WTC11 (cell line): ENCODE measurements at regions not wholly inside any gene's neighbourhood (a gene's known extent, or its start where the extent isn't known, plus 50 kb on each side); places are given as distances from the start of the nearest gene placed in this dataset.

Experiments used
- ATAC-seq: fragments of 200-7000 bp; cut with Tn5 transposase; 2 replicates; pipeline ENCODE4 v1.10.0; 2021; ENCODE audit warnings: mild to moderate bottlenecking, moderate library complexity
- CTCF ChIA-PET: fragments of 300-600 bp; sonication (Branson Sonifier 250); formaldehyde crosslinking; loops from one replicate; lab custom pipeline; 2021; ENCODE audit warnings: antibody characterized with exemption; lab: Charles Lee
- POLR2A ChIA-PET: fragments of 350-600 bp; sonication (Branson Sonifier 250); formaldehyde crosslinking; loops from one replicate; lab custom pipeline; 2021; ENCODE audit warnings: antibody characterized with exemption; lab: Charles Lee
- DNase-seq: peaks from one replicate; pipeline ENCODE4 v3.0.0; 2021; ENCODE audit warnings: low spot score
- H3K27ac Mint-ChIP-seq: 2 replicates; pipeline ENCODE4 v1.8.0; 2021; ENCODE audit warnings: mixed read lengths
- H3K27me3 Mint-ChIP-seq: 2 replicates; pipeline ENCODE4 v1.8.0; 2021; ENCODE audit warnings: low read depth, mild to moderate bottlenecking, moderate library complexity, mixed read lengths
- H3K36me3 Mint-ChIP-seq: 2 replicates; pipeline ENCODE4 v1.8.0; 2021; ENCODE audit warnings: mixed read lengths
- H3K4me1 Mint-ChIP-seq: 2 replicates; pipeline ENCODE4 v1.8.0; 2022; ENCODE audit warnings: mixed read lengths
- H3K4me3 Mint-ChIP-seq: 2 replicates; pipeline ENCODE4 v1.8.0; 2021; ENCODE audit warnings: mild to moderate bottlenecking, moderate library complexity, mixed read lengths
- H3K9me3 Mint-ChIP-seq: 2 replicates; pipeline ENCODE4 v1.8.0; 2021; ENCODE audit warnings: mixed read lengths
- ARID4B ChIP-seq: sonication (generic); formaldehyde crosslinking; IDR thresholded peaks from 2 replicates; pipeline ENCODE4 v1.8.0; 2023; ENCODE audit warnings: missing genetic modification reagents, mild to moderate bottlenecking, borderline replicate concordance
- EMX1 ChIP-seq: fragments of 250-450 bp; sonication (Bioruptor Pico); IDR thresholded peaks from 2 replicates; pipeline ENCODE4 v1.8.0; 2021; ENCODE audit warnings: mild to moderate bottlenecking
- FOXJ3 ChIP-seq: sonication (generic); formaldehyde crosslinking; IDR thresholded peaks from 2 replicates; pipeline ENCODE4 v1.9.0; 2021; ENCODE audit warnings: missing genetic modification reagents, mild to moderate bottlenecking, borderline replicate concordance
- FOXP1 ChIP-seq: sonication (generic); formaldehyde crosslinking; IDR thresholded peaks from 2 replicates; pipeline ENCODE4 v1.8.0; 2022; ENCODE audit warnings: missing genetic modification reagents, mild to moderate bottlenecking, moderate library complexity, borderline replicate concordance
- GTF2I ChIP-seq: fragments of 250-450 bp; sonication (Bioruptor Pico); conservative IDR thresholded peaks from 2 replicates; pipeline ENCODE4 v1.4.0; 2021; ENCODE audit warnings: mild to moderate bottlenecking
- MLX ChIP-seq: sonication (generic); formaldehyde crosslinking; IDR thresholded peaks from 2 replicates; pipeline ENCODE4 v1.8.1; 2023; ENCODE audit warnings: mild to moderate bottlenecking, missing genetic modification reagents, moderate library complexity
- NFATC4 ChIP-seq: fragments of 250-450 bp; sonication (Bioruptor Pico); IDR thresholded peaks from 2 replicates; pipeline ENCODE4 v1.9.0; 2021; ENCODE audit warnings: mild to moderate bottlenecking
- NFYB ChIP-seq: sonication (generic); formaldehyde crosslinking; conservative IDR thresholded peaks from 2 replicates; pipeline ENCODE4 v1.8.0; 2022; ENCODE audit warnings: low read depth, missing genetic modification reagents
- NR2C2 ChIP-seq: sonication (generic); formaldehyde crosslinking; IDR thresholded peaks from 2 replicates; pipeline ENCODE4 v1.8.0; 2022; ENCODE audit warnings: mild to moderate bottlenecking, missing genetic modification reagents
- NR3C1 ChIP-seq: sonication (generic); formaldehyde crosslinking; conservative IDR thresholded peaks from 2 replicates; pipeline ENCODE4 v1.8.1; 2023; ENCODE audit warnings: low read depth, mild to moderate bottlenecking, missing genetic modification reagents
- SOX15 ChIP-seq: fragments of 250-450 bp; sonication (Bioruptor Pico); IDR thresholded peaks from 2 replicates; pipeline ENCODE4 v1.9.0; 2021; ENCODE audit warnings: mild to moderate bottlenecking
- TEAD4 ChIP-seq: sonication (generic); formaldehyde crosslinking; IDR thresholded peaks from 2 replicates; pipeline ENCODE4 v1.8.0; 2022; ENCODE audit warnings: mild to moderate bottlenecking, missing genetic modification reagents
- ZNF281 ChIP-seq: sonication (generic); formaldehyde crosslinking; IDR thresholded peaks from 2 replicates; pipeline ENCODE4 v1.8.0; 2023; ENCODE audit warnings: mild to moderate bottlenecking, missing genetic modification reagents
- ZNF416 ChIP-seq: fragments of 250-450 bp; sonication (Bioruptor Pico); IDR thresholded peaks from 2 replicates; pipeline ENCODE4 v1.9.0; 2021; ENCODE audit warnings: mild to moderate bottlenecking, inconsistent platforms
- ZNF512 ChIP-seq: sonication (generic); formaldehyde crosslinking; IDR thresholded peaks from 2 replicates; pipeline ENCODE4 v1.8.1; 2022; ENCODE audit warnings: missing genetic modification reagents, borderline replicate concordance
- TF ChIP-seq, protein P1 (sequence below): sonication (generic); formaldehyde crosslinking; IDR thresholded peaks from 2 replicates; pipeline ENCODE4 v1.8.0; 2023; ENCODE audit warnings: missing genetic modification reagents
- TF ChIP-seq, protein P2 (sequence below): sonication (generic); formaldehyde crosslinking; IDR thresholded peaks from 2 replicates; pipeline ENCODE4 v1.8.0; 2022; ENCODE audit warnings: mild to moderate bottlenecking, missing genetic modification reagents
- TF ChIP-seq, protein P3 (sequence below): sonication (generic); formaldehyde crosslinking; IDR thresholded peaks from 2 replicates; pipeline ENCODE4 v1.8.0; 2022; ENCODE audit warnings: mild to moderate bottlenecking, missing genetic modification reagents

GRCh38 chr14:65252482-65253255 is 150.4 kb upstream of the MAX start (continued):
- TF ChIP-seq ZNF512 (CRISPR knock-in tag) = no peak

- Mint-ChIP-seq H3K27ac (peak overlapping the region; percentile 91), H3K4me1 (peaks cover 26% of the 10 kb centered on the region), H3K4me3 (peak overlapping the region; percentile 55), H3K9me3 (peaks cover 19% of the 10 kb centered on the region), H3K36me3 (peaks cover 9% of the 10 kb centered on the region), H3K27me3 (no peaks in the 10 kb centered on the region)
- ChIA-PET CTCF (interaction anchor here (0.9 to 1.7 kb wide), 4 partner anchors 32 to 160 kb away, joined by 3 to 10 read pairs (median 4); partner anchors contain the start of gene FUT8), POLR2A (interaction anchor here (0.7 to 1.5 kb wide), 3 partner anchors 12 to 157 kb away, joined by 3 to 4 read pairs (median 3); partner anchors contain the start of gene FUT8)
- no peak for DNase-seq
- ATAC-seq = peak; percentile 54
- TF ChIP-seq ZNF281 (CRISPR knock-in tag) = no peak
- no peak for TF ChIP-seq NFYB
- TF ChIP-seq MLX = no peak
- TF ChIP-seq ZNF512 (CRISPR knock-in tag) = no peak
- TF ChIP-seq FOXP1 (CRISPR knock-in tag) = no peak
- TF ChIP-seq ZNF416 (CRISPR knock-in tag) = no peak
- no peak for TF ChIP-seq NR2C2 (CRISPR knock-in tag)
- TF ChIP-seq, protein P1, sequence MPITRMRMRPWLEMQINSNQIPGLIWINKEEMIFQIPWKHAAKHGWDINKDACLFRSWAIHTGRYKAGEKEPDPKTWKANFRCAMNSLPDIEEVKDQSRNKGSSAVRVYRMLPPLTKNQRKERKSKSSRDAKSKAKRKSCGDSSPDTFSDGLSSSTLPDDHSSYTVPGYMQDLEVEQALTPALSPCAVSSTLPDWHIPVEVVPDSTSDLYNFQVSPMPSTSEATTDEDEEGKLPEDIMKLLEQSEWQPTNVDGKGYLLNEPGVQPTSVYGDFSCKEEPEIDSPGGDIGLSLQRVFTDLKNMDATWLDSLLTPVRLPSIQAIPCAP (CRISPR knock-in tag) = no peak
- TF ChIP-seq NFATC4 = no peak
- TF ChIP-seq TEAD4 (CRISPR knock-in tag) = no peak
- TF ChIP-seq, protein P2, sequence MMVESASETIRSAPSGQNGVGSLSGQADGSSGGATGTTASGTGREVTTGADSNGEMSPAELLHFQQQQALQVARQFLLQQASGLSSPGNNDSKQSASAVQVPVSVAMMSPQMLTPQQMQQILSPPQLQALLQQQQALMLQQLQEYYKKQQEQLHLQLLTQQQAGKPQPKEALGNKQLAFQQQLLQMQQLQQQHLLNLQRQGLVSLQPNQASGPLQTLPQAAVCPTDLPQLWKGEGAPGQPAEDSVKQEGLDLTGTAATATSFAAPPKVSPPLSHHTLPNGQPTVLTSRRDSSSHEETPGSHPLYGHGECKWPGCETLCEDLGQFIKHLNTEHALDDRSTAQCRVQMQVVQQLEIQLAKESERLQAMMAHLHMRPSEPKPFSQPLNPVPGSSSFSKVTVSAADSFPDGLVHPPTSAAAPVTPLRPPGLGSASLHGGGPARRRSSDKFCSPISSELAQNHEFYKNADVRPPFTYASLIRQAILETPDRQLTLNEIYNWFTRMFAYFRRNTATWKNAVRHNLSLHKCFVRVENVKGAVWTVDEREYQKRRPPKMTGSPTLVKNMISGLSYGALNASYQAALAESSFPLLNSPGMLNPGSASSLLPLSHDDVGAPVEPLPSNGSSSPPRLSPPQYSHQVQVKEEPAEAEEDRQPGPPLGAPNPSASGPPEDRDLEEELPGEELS (CRISPR knock-in tag) = no peak
- no peak for TF ChIP-seq GTF2I
- TF ChIP-seq SOX15 = no peak
- TF ChIP-seq, protein P3, sequence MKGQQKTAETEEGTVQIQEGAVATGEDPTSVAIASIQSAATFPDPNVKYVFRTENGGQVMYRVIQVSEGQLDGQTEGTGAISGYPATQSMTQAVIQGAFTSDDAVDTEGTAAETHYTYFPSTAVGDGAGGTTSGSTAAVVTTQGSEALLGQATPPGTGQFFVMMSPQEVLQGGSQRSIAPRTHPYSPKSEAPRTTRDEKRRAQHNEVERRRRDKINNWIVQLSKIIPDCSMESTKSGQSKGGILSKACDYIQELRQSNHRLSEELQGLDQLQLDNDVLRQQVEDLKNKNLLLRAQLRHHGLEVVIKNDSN (CRISPR knock-in tag) = no peak
- TF ChIP-seq ARID4B (CRISPR knock-in tag) = no peak
- no peak for TF ChIP-seq EMX1 (CRISPR knock-in tag)
- no peak for TF ChIP-seq FOXJ3 (CRISPR knock-in tag)
- TF ChIP-seq NR3C1 (CRISPR knock-in tag) = no peak
Observed at GRCh38 chr14:65255029-65255545, 152.8 kb upstream of the MAX start.
